Vagina (tissue), 2 donors: ENCODE measurements at regions not wholly inside any gene's neighbourhood (a gene's known extent, or its start where the extent isn't known, plus 50 kb on each side); places are given as distances from the start of the nearest gene placed in this dataset.

Experiments used
- POLR2AphosphoS5 ChIP-seq, 2 donors: sonication (generic); formaldehyde crosslinking; IDR thresholded peaks; one replicate each; pipeline ENCODE4 v1.9.0; 2017; ENCODE audit warnings: antibody characterized with exemption in 2 of 2, mild to moderate bottlenecking in 2 of 2, low read depth in 1 of 2; ENCODE audit not compliant: insufficient read depth in 1 of 2
- TF ChIP-seq, protein P1 (sequence below), 3 experiments: fragments of 450-650 bp in 2 of 3; fragments of 200-600 bp in 1 of 3; sonication (generic) in 1 of 3; IDR thresholded peaks; one replicate each; pipeline ENCODE4 v1.5.1; 2017 to 2019; ENCODE audit warnings: antibody characterized with exemption in 3 of 3, mild to moderate bottlenecking in 2 of 3, moderate library complexity in 2 of 3

DNA sequence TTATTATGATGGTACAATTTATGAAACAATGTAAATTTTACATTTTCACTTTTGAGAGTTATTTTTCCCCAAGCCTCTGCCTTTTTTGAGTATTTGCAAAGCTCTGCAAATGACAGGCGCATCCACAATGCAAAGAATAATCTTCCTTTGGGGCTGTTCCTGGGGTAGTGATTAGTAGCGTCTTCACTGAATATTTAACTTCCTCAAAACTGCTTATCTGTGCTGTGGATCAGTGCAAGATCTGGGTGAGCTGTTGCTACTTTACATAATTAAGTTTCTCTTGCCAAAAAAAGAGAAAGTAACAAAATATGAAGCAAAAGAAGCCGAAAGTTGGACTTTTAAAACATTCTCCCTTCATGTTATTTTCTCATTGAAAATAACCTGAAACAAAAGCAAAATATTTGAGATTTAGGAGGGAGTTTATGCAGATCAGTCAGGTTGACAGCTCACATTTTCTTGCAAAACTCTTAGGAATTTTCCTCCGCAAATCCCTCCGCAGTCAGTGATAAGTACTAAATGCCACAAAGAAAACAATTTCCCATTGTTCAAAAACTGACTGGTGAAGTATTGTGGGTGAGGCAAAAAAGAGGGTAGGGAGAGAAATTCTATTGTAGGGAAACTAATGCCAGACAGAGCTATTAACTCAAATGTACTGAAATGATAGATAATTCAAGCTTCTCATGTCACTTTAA lies 276.4 kb upstream of the B3GALT2 start:
- TF ChIP-seq, protein P1, sequence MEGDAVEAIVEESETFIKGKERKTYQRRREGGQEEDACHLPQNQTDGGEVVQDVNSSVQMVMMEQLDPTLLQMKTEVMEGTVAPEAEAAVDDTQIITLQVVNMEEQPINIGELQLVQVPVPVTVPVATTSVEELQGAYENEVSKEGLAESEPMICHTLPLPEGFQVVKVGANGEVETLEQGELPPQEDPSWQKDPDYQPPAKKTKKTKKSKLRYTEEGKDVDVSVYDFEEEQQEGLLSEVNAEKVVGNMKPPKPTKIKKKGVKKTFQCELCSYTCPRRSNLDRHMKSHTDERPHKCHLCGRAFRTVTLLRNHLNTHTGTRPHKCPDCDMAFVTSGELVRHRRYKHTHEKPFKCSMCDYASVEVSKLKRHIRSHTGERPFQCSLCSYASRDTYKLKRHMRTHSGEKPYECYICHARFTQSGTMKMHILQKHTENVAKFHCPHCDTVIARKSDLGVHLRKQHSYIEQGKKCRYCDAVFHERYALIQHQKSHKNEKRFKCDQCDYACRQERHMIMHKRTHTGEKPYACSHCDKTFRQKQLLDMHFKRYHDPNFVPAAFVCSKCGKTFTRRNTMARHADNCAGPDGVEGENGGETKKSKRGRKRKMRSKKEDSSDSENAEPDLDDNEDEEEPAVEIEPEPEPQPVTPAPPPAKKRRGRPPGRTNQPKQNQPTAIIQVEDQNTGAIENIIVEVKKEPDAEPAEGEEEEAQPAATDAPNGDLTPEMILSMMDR (IDR thresholded peaks at IDR 0.05): no peak
- no peak for TF ChIP-seq POLR2AphosphoS5 (IDR thresholded peaks at IDR 0.05; ENCODE audit: insufficient read depth in 1 of 2, low read depth in 1 of 2)
